GM06990 (cell line): ENCODE measurements at regions not wholly inside any gene's neighbourhood (a gene's known extent, or its start where the extent isn't known, plus 50 kb on each side); places are given as distances from the start of the nearest gene placed in this dataset.

Experiments
- DNase-seq: peaks from one replicate; pipeline ENCODE4 v3.0.0-alpha.2; 2011; ENCODE audit not compliant: insufficient read length; ENCODE audit errors: extremely low read depth
- H3K27me3 ChIP-seq: replicated peaks from 2 replicates; pipeline ENCODE4 v1.6.0; 2011; ENCODE audit warnings: low read length; ENCODE audit not compliant: control insufficient read depth, insufficient read depth
- H3K36me3 ChIP-seq: 2 replicates; pipeline ENCODE4 v1.5.1; 2011; ENCODE audit warnings: low read length; ENCODE audit not compliant: control insufficient read depth, insufficient read depth
- H3K4me3 ChIP-seq: replicated peaks from 2 replicates; pipeline ENCODE4 v1.5.1; 2011; ENCODE audit warnings: low read depth, mild to moderate bottlenecking, control low read depth, low read length
- TF ChIP-seq, protein P1 (sequence below): IDR thresholded peaks from 2 replicates; pipeline ENCODE4 v1.5.1; 2011; ENCODE audit warnings: low read length, control low read depth, mild to moderate bottlenecking, inconsistent platforms; ENCODE audit not compliant: insufficient read depth, poor library complexity, severe bottlenecking

GRCh38 chr21:43320526-43320925 lies 106.4 kb downstream of the SIK1 start:
- TF ChIP-seq, protein P1, sequence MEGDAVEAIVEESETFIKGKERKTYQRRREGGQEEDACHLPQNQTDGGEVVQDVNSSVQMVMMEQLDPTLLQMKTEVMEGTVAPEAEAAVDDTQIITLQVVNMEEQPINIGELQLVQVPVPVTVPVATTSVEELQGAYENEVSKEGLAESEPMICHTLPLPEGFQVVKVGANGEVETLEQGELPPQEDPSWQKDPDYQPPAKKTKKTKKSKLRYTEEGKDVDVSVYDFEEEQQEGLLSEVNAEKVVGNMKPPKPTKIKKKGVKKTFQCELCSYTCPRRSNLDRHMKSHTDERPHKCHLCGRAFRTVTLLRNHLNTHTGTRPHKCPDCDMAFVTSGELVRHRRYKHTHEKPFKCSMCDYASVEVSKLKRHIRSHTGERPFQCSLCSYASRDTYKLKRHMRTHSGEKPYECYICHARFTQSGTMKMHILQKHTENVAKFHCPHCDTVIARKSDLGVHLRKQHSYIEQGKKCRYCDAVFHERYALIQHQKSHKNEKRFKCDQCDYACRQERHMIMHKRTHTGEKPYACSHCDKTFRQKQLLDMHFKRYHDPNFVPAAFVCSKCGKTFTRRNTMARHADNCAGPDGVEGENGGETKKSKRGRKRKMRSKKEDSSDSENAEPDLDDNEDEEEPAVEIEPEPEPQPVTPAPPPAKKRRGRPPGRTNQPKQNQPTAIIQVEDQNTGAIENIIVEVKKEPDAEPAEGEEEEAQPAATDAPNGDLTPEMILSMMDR, result no peak
- Histone ChIP-seq H3K4me3 (no peak overlapping the region), H3K36me3 (no peaks in the 10 kb centered on the region), H3K27me3 (peaks cover 1% of the 10 kb centered on the region; the same call in 1 of the 2 replicates)
- no peak for DNase-seq

DNA sequence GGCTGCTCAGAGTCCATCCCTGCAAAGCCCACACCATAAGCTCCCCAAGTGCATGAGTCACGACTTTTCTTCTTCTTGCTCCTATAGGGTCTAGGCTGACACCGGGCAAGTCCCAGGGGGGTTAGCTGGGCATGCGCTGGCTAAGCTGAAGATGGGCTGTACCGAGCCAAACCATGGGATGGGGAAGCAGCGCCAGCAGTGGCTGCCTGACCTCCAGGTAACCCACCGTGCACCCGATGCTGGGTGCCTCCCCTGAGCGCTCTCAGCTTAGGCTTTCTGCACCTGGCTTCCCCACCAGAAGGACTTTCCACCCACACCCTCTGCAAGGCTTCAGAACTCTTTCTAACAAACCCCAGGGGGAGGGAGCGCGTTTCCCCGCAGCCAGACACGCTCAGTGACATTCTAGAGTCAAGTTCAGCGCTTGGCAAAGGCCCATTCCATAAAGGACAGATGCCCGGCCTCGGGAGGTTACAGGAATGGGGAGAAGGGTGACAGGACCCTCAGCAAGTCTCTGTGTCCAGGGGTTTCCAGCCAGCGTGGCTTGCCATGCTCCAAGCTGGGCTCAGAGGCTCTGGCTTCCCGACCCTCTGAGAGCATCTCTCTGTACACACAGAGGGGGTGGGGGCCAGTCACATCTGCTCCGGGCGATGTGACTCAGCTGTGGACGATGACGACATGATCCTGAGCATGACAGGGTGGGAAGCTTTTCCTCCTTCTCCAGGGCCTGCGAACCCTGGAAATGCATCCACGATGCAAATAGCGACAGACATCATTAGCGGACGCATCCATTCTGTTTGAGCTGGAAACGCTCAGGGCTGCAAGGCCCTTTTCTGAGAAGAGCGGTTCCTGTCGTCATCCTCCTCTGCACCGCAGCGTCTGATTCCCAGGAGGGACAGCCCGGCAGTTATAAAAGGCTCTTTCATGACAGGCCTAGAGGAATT lies 107.8 kb downstream of the SIK1 start:
- TF ChIP-seq, protein P1, result no peak
- peak; percentile 30 for DNase-seq

GRCh38 chr21:43318368-43318767 lies 108.6 kb downstream of the SIK1 start:
- no peaks in the 10 kb centered on the region for H3K36me3 ChIP-seq
- TF ChIP-seq, protein P1, result no peak

More for the DNA sequence above, 107.8 kb downstream of the SIK1 start:
- Histone ChIP-seq H3K4me3 (no peak overlapping the region), H3K27me3 (peaks cover 1% of the 10 kb centered on the region; the same call in 1 of the 2 replicates), H3K36me3 (no peaks in the 10 kb centered on the region)

GRCh38 chr21:43317959-43318358 lies 109.0 kb downstream of the SIK1 start:
- Histone ChIP-seq H3K27me3 (no peaks in the 10 kb centered on the region; the same call in 1 of the 2 replicates), H3K36me3 (no peaks in the 10 kb centered on the region), H3K4me3 (no peak overlapping the region)
- DNase-seq, result no peak
- TF ChIP-seq, protein P1, result peak; percentile 5

More at GRCh38 chr21:43318368-43318767, 108.6 kb downstream of the SIK1 start:
- Histone ChIP-seq H3K27me3 (no peaks in the 10 kb centered on the region; the same call in 1 of the 2 replicates), H3K4me3 (no peak overlapping the region)
- no peak for DNase-seq

DNA sequence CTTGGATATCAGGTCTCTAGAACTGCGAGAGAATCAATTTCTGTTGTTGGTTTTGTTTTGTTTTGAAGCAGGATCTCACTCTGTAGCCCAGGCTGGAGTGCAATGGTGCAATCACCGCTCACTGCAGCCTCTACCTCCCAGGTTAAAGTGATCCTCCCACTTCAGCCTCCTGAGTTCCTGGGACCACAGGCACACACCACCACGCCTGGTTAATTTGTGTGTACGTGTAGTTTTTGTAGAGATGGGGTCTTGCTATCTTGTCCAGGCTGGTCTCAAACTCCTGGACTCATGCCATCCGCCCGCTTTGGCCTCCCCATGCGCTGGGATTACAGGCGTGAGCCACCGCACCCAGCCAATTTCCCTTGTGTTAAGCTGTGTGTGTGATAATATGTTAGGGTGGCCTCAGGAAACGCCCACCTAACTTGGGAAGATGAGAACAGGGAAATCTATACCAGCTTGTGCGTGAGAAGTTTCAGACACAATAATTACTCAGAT lies 109.6 kb downstream of the SIK1 start:
- TF ChIP-seq, protein P1, result no peak
- Histone ChIP-seq H3K27me3 (no peaks in the 10 kb centered on the region), H3K4me3 (no peak overlapping the region), H3K36me3 (no peaks in the 10 kb centered on the region)
- DNase-seq, result no peak
